HG03045 (cell line): ENCODE measurements at regions not wholly inside any gene's neighbourhood (a gene's known extent, or its start where the extent isn't known, plus 50 kb on each side); places are given as distances from the start of the nearest gene placed in this dataset.

Experiments
- ATAC-seq: cut with Tn5 transposase; IDR thresholded peaks from one replicate; pipeline ENCODE4 v1.9.1; 2021; ENCODE audit warnings: mild to moderate bottlenecking, moderate library complexity; ENCODE audit not compliant: unreplicated experiment

DNA sequence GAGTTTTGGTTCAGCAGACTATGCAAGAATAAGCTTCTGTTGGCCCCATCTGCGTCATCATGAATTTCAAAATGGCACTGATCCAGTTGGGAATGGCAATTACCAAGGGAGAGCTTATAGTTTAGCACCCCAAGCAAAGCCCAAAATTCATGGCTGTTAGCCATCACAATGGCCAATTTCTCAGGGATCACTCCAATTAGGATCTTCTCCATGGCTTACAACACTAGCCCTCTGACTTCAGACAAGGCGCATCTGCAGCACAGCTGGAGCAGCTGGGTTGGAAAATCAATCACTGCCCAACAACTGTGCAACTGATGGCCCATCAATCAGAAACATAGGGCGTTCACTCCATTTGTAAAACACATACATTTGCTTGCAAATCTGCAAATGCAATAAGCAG, 273.6 kb downstream of the SRBD1 start:
- ATAC-seq = no peak

DNA sequence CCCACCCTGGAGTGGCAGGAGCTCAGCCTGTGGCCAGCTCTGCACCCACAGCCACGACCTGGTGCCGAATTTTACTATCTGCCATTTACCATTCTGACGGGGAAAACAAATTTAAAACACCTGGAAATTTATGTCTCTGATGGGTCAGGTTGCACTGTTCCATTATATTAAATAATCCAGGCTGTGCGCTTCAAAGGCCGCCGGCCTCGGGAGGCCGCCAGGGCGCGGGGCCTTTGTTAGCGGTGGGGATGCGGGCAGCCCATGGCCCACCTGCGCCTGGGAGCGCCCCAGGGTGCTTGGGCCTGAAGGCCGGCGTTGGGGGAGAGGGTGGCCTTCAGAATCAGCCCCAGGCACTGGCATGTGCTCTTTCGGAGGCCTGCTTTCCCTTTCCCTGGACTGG, 276.9 kb downstream of the SRBD1 start:
- no peak for ATAC-seq

DNA sequence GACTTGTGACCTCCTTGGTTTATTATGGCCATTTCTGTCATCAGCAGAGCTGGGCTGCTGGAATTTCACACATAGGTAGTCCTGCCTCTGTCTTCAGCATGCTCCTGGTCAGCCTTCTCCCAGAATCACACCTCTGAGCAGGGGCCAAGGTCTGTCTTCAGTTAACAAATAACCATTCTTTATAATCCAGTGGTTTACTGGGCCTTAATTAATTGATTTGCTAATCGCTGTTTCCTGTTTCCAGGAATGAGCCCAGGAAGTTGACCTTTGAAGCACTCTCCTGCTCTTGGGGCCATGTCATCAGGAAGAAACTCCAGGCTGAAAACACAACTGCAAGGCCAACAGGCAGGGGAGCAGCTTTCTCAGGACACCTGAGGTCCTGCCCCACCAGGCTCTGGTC, 278.5 kb downstream of the SRBD1 start:
- ATAC-seq = no peak

DNA sequence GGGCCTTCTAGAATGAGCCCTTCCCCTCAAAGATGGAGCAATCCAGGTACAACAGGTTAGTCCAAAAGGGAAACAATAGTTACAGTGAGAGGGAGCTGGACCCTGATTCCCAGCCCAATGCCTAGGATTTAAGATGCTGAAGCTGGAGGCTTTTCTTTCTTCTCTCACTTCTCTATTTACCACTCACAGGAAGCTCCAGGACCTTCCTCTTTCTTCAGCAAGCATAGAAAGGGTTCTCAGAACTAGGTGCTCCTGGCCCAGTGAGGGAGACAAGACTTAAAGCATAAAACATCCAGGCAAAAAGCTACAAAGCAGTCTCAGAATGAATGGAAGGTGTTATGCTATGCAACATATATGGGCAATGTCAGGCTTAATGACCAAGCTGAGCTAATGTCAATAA, 279.0 kb downstream of the SRBD1 start:
- ATAC-seq = no peak

DNA sequence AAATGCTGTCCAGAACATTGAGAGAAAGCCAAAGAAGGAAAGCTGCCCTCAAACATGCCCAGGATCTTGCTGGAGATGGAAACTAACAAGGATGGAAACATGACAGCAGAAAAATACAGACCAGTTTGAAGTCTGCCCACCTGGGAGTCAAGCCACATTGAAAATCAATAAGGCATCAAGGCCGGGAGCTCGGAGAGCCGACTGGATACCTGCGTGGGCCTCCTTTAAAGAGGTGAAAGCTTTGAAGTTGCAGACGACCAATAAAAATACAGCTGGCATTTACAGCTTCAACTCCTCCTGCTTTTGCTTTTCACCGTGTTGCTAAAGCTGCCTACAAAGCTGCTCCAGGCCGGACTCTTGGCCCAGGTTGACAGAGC, 279.7 kb downstream of the SRBD1 start:
- ATAC-seq = no peak

DNA sequence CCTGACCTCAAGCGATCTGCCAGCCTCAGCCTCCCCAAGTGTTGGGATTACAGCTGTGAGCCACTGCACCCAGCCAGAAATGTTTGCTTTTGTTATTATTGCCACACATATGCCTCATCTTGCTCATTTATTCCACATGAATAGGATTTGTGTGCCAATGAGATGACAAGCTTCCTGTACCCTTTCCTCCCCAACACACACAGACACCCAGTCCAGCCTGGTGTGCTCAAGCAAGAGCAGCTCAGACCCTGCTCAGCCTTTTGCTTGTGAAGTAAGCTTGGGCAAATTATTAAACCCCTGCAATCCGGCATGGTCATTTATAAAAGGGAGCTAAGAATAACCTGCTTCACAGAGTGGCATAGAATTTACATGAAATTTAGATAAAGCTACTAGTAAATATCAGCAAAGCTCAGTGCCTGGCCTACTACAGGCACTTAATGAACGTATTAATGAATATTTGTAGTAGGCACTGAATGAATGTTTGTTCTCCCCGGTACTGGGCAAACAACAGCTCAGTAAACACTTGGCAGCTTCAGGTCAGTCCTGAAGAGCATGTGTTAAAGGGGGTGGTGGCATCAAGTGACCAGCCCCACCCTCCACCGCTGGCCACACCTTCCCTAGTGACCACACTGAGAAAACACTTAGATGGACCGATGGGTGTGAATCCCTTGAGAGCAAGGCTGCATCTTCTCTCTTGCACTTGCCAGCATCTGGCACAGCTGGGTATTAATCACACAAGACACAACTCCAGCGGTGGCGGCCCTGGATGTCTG, 280.2 kb downstream of the SRBD1 start:
- no peak for ATAC-seq

DNA sequence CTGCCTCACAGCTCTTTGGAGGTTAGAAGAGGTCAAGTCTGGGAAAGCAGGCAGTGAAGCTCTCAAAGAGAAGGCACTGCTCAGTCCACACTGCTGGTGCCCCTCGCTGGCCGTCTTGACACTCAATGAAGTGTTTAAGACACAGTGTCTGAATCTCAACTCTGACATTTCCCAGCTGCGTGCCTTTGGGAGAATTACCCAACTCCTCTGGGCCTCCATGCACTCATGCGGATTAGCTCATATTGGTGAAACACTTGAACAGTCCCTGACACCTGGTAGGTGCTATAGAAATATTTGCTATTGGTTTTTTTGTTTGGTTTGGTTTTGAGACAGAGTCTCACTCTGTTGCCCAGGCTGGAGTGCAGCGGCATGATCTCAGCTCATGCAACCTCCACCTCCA, 281.0 kb downstream of the SRBD1 start:
- no peak for ATAC-seq

DNA sequence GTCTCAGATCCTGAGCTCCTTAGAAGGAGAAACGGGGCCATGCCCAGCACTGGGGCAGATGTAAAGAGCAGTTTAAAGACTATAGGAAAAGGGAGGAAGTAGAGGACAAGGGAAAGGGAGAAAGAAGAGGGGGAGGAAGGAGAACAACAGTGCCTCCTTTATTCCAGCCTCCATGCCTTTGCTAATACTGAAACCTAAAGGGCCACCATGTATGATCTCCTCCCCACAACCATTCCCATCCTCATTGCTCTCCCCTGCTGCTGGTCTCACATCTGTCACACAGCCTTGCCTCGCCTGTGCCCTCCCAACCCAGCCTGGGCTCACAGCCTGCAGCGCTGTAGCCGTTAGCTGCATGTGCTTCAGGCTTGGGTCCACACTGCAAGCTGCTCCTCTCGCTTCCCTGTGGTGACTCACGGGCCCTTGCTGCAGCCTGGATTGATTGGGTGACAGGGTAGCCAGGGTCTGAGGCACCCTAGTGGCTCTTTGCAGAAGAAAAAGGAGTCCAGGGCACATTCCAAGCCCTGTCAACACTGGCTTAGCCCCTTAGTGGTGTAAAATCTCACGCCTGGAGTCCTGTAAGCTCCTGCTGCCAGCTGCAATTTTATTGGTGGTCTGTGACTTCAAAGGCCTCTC, 281.9 kb downstream of the SRBD1 start:
- no peak for ATAC-seq

DNA sequence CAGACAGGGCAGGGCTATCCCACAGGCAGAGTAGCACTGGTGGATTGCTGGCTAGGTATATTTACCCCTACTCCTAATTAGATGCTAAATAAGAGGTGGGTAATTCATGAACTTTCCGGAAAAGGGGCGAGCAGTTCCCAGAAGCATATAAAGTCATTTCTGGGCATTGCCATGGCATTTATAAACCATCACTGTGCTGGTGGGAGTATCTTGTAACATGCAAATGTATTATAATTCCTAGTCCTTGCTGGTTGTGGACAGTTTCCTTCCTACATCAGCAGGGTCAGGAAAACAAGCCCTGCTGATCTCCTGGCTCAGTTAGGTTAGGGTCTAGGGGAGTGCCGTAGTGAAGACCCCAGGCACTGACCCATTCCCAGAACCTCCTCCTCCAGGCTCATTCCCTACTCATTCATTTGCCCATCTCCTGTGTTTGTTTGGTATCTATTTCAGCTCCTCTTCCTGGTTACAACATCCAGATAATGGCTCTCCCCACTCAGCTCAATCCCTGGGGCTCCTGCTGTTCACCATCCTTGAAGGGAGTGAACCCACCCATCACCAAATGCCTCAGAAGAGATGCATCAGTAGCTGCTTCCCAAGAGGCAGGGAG, 282.7 kb downstream of the SRBD1 start:
- ATAC-seq = no peak

DNA sequence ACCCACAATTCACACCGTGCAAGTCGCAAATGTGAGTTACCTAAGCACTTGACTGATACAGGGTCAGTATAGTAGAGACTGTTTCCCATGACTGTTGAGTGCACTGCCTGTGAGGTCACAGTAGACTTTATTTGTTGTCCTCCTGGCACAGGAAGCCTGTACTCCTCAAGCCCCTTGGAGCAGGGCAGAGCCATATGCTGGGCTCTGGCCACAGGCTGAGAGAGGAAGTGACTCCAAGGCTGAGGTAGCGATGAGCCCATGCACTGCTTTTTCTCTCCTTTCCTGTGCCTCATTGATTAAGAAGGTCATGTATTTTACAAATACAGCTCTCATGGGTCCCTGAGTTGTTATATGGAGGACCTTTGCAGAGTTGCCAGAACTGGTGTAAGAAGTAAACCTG, 287.7 kb downstream of the SRBD1 start:
- ATAC-seq = no peak

DNA sequence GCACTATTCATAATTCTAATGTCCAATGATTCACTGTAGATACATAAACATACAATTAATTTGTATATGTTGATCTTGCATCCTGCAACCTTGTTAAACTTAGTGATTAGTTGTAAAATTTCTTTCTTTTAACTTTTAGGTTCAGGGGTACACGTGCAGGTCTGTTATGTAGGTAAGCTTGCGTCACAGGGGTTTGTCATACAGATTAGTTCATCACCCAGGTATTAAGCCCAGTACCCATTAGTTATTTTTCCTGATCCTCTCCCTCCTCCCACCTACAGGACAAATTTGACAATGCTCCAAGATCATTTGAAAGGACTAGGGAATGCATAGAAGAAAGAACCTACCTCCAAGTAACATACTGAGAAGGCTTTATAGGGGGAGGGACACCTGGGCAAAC, 290.1 kb downstream of the SRBD1 start:
- ATAC-seq = no peak

DNA sequence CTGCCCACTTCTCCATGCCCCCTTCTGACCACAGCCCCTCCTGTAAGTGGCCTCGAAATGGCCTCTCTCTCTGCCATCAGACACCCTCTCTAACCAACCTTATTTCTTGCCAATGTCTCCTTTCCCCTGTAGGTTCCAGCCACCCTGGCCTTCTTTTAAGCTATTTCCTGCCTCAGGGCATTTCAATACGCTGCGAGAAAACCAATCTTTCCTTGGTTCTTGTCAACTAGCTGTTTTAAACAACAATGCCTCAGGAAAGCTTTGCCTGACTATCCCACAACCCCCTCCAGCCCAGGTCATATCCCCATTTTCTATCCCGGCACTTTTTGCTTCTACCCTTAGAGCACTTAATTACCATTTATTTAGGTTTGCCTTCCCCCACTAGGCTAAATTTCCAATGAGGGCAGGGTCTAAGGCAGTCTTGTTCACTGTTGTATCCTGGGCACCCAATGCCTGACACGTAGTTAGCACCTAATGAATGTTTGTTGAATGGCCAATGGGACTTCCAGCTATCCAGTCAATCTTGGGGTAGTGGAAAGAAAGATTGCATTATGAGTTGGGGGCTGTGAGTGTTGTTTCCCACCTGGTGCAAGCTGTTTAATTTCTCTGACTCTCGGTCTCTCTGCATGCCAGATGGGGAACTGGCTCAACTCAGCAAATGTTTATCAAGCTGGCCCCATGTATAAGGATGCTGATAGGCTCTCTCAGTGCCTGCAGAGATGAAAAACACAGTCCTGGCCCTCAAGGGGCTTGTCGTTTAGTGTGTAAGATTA, 291.2 kb downstream of the SRBD1 start:
- ATAC-seq = no peak

DNA sequence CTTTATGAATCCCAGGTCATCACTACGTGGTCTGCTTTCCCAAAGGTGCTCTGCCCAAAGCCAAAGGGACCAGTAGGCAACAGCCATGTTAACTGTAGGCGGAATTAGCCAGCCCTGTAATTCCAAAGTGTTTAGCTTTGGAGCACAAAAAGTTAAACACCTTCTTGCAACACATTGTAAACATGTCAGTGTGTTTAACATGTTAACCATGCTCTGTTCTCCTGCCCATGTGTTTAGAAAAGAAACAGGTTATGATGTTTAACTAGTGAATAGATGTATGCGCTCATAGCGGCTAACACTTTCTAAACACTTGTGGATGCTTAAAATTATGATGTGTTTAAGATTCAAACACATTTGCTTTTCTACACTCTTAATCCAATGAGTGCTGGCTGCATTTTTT, 292.4 kb downstream of the SRBD1 start:
- ATAC-seq = no peak

DNA sequence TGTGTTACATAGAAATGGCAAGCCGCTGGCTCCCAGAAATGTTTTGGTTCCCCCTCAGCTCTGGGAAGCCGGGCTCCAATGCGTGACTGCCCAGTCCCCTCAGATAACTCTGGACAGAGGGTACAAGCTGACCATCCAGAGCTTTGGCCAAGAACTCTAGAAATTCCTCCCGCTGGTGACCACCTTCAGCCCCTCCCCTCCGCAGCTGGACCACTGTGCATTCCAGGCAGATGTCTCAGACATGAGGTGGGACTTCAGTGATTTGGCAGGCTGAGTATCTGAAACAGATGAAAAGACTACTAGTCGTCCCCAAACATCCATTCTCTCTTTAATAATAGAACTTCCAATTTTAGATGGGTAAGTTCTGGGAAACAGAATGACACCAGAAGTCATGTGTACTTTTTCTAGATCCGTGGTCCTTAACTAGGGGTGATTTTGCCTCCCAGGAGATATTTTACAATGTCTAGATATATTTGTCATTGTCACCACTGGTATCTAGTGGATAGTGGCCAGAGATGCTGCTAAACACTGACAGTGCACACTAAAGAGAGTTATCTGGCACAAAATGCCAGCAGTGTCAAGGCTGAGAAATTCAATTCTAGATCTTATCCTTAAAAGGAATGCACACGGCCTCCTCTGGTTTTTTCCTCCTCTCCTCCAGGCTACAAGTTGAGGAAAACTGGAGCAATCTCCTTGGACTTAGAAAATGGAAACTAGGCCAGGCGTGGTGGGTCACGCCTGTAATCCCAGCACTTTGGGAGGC, 294.3 kb downstream of the SRBD1 start:
- ATAC-seq = no peak

DNA sequence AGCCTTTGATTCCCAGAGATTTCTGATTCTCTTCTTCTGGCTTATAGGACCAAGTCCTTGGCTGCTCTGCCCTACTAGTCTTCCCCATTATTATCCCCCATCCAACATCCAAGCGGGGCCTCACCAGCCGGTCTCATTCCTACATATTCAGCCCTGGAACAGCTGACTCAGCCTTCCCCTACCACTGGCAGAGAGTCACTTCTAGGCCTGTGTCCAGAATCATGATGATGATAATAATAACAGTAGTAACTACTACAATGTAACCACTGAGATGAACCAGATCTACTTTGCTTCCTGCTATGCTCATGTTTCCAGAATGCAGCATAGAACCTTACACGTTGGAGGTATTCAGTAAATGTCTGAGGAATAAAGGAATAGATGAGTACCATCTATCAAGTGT, 295.2 kb downstream of the SRBD1 start:
- ATAC-seq = no peak

DNA sequence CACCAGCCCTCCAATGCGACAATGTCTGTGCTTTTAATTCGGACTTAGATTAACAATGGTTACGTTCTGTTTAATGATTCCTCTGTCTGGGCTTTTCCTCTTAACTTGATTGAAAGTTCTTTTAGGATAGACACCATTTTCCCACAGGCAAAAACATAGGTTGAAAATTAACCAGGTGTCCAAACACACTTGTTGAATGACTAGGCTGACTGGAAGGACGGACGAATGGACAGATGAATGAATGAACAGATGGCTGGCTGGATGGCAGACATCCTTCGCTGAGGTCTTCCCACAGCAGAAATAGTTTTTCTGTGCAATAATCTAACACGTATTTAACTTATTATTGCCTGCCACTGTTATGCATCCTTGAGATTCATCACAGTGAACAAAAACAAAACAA, 298.8 kb downstream of the SRBD1 start:
- ATAC-seq = no peak

DNA sequence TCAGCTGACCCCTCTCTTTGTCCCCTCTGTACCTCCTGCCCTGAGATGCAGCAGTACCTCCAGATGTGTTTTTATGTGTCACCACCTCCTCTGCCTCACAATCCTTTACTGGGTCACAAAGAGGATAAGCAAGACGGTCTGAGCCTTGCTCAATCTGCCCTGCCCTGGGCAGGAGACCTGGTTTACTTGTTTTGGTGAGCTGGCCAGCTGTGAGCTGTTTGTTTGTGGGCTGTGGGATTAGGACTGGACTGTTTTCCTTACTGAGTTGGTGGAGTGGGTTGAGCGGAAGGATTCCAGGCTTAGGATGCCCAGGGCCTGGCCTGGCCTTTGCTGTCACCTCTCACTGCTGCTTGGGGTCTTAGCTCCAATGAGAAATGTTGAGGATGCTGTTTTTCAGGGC, 299.5 kb downstream of the SRBD1 start:
- no peak for ATAC-seq

DNA sequence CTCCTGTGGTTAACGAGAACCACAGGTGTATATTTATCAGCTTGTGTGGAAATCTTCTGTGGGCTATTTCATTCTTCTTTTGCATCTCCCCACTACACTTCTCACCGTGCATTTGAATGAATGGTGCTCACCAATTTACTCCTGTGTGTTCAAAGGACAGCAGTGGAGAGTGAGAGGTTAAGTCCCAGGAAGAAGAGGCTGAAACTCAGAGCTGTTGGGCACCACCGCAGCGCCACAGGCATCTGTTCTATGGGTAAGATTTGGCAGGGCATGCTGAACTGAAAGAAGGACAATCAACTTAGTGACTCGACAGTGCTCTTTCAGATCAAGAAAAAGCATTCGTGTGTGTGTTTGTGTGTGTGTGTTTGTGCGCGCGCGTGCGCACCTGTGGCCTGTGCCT, 297.9 kb upstream of the SIX2 start:
- ATAC-seq = no peak

DNA sequence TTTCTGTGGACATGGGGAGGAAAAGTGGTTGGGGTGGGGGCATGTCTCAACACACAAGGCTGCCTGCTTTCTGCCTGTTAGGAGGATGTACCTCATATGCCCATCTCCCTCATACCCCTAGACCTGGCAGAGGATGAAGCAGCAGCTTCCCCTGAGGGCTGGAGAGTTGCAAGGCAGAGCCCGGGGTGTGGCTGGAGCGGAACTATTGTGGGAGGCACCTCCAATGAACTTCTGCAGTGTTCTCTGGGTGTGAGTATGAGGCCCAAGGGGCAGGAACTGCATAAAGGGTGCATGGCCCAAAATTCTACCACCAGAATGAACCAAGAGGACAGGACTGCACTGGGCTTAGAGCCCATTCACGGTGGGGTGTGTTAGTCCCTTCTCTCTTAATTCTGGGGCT, 296.3 kb upstream of the SIX2 start:
- no peak for ATAC-seq

DNA sequence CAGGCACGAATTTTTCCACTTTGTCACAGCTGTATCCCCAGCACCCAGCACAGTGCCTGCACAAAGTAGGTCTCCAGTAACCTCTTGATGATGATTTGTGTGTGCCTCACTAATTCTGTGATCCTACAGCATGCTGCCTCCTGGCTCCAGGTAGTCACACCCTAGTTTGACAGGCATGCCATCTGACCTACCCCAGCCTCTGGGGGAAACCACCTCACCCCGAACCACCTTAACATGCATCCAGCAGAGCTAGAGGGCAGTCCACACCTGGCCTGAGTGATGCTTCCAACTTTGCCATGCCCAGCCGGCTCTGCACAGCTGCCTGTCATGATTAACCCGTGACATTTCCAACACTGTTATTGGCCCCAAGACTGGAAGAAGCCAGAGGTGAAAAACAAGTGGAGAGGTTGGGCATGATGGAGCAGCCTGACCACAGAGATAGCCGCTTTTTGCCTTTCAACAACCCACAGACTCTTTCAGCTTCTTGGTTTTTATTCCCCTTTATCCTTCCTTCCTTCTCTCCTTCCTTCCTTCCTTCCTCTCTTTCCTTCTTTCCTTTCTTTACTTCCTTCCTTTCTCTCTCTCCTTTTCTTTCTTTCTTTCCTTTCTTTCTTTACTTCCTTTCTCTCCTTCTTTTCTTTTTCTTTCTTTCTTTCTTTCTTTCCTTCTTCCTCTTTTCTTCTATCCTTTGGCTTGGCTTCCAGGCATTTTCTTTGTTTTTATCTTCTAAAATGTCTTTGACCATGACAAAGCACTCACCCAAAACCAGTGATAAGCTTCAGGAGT, 294.4 kb upstream of the SIX2 start:
- no peak for ATAC-seq
